ENCODE measurements at regions not wholly inside any gene's neighbourhood (a gene's known extent, or its start where the extent isn't known, plus 50 kb on each side); places are given as distances from the start of the nearest gene placed in this dataset.

DNA sequence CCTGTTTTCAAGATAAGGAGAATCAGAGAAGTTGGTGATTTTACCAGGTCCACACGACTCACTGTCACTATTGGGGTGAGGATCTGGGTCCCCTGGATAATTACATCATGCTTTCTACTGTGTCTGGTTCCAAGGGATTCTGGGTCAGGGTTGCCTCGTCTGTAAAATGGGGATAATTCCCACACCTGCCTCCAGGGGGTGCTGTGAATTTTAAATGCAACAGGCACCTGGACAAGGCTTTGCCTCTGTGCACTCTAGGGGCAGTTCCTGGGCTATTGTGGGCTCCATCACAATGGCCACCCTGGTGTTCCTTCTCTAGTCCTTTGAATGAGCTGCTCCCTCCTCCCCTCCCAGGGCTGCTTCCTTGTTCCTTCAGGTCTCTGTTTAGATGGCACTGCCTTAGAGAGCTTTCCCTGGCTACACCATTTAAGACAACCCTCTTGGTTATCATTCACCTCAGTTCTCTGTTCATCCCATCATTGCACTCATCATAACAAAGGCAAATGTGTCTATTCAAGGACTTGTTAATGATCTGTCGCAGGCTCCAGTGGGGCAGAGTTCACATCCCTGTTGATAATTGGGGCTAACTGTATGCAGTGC lies 178.6 kb downstream of the MIAT start:
- TF ChIP-seq CTCF (IDR thresholded peaks at IDR 0.05) = peak in 5 of 6 experiments; percentile 29 to 47 (median 43)
- TF ChIP-seq POLR2A (IDR thresholded peaks at IDR 0.05) = no peak
